Fibroblast of peridontal ligament (primary cell): ENCODE measurements at regions not wholly inside any gene's neighbourhood (a gene's known extent, or its start where the extent isn't known, plus 50 kb on each side); places are given as distances from the start of the nearest gene placed in this dataset.

Experiments used
- DNase-seq: peaks from one replicate; pipeline ENCODE4 v3.0.0-alpha.2; 2010; ENCODE audit errors: extremely low read depth

GRCh38 chr2:144215207-144215606 lies 304.7 kb downstream of the ZEB2 start:
- no peak for DNase-seq

GRCh38 chr2:144213797-144214196 lies 306.1 kb downstream of the ZEB2 start:
- DNase-seq = no peak

GRCh38 chr2:144211826-144212225 lies 308.1 kb downstream of the ZEB2 start:
- DNase-seq = no peak

GRCh38 chr2:144211065-144211464 lies 308.9 kb downstream of the ZEB2 start:
- DNase-seq = no peak

GRCh38 chr2:144210076-144210475 lies 309.8 kb downstream of the ZEB2 start:
- no peak for DNase-seq

- DNase-seq = no peak
Measured at GRCh38 chr2:144208924-144209323, 311.0 kb downstream of the ZEB2 start.

GRCh38 chr2:144206019-144206418 lies 313.9 kb downstream of the ZEB2 start:
- no peak for DNase-seq

- peak; percentile 26 for DNase-seq
Measured at GRCh38 chr2:144201868-144202468, 318.0 kb downstream of the ZEB2 start.

GRCh38 chr2:144201126-144201525 lies 318.8 kb downstream of the ZEB2 start:
- DNase-seq = no peak

GRCh38 chr2:144198116-144198515 lies 321.8 kb downstream of the ZEB2 start:
- DNase-seq = peak; percentile 57

GRCh38 chr2:144194326-144195071 lies 325.4 kb downstream of the ZEB2 start:
- DNase-seq = no peak

GRCh38 chr2:144190908-144191605 lies 328.9 kb downstream of the ZEB2 start:
- no peak for DNase-seq

GRCh38 chr2:144183727-144184126 lies 336.2 kb downstream of the ZEB2 start:
- peak; percentile 97 for DNase-seq

GRCh38 chr2:144181001-144181400 lies 338.9 kb downstream of the ZEB2 start:
- peak; percentile 58 for DNase-seq

GRCh38 chr2:144180131-144180530 lies 339.8 kb downstream of the ZEB2 start:
- DNase-seq = no peak

- no peak for DNase-seq
Measured at GRCh38 chr2:144170179-144170578, 349.7 kb downstream of the ZEB2 start.

- DNase-seq = peak; percentile 50
Measured at GRCh38 chr2:144166743-144167142, 353.2 kb downstream of the ZEB2 start.

GRCh38 chr2:144165599-144166250 lies 354.2 kb downstream of the ZEB2 start:
- DNase-seq = no peak

- no peak for DNase-seq
Measured at GRCh38 chr2:144163592-144163991, 356.3 kb downstream of the ZEB2 start.

GRCh38 chr2:144162652-144163051 lies 357.3 kb downstream of the ZEB2 start:
- no peak for DNase-seq

- DNase-seq = no peak
Measured at GRCh38 chr2:144161061-144161460, 358.9 kb downstream of the ZEB2 start.

GRCh38 chr2:144159240-144159639 lies 360.7 kb downstream of the ZEB2 start:
- DNase-seq = no peak
